AML-193 (cell line): ENCODE measurements at regions not wholly inside any gene's neighbourhood (a gene's known extent, or its start where the extent isn't known, plus 50 kb on each side); places are given as distances from the start of the nearest gene placed in this dataset.

Source experiments
- DNase-seq, 2 experiments: peaks; one replicate each; lab custom pipeline; 2025; lab: John Stamatoyannopoulos, UW

GRCh38 chr10:42973411-42973810 is 103.5 kb upstream of the RET start:
- DNase-seq = no peak

GRCh38 chr10:42973870-42974692 is 102.8 kb upstream of the RET start:
- DNase-seq = no peak

- DNase-seq = no peak
These were observed 102.2 kb upstream of the RET start for GRCh38 chr10:42974693-42975002.

- no peak for DNase-seq
These were observed 101.8 kb upstream of the RET start for GRCh38 chr10:42975005-42975493.

- no peak for DNase-seq
These were observed 101.1 kb upstream of the RET start for GRCh38 chr10:42975558-42976340.

GRCh38 chr10:42976351-42977031 is 100.4 kb upstream of the RET start:
- DNase-seq = no peak

- DNase-seq = no peak
These were observed 99.8 kb upstream of the RET start for GRCh38 chr10:42977032-42977416.

- DNase-seq = no peak
These were observed 97.7 kb upstream of the RET start for GRCh38 chr10:42979181-42979580.

- DNase-seq = no peak
These were observed 97.0 kb upstream of the RET start for GRCh38 chr10:42979721-42980467.

GRCh38 chr10:42980553-42981357 is 96.1 kb upstream of the RET start:
- DNase-seq = no peak

GRCh38 chr10:42981358-42982236 is 95.3 kb upstream of the RET start:
- no peak for DNase-seq

GRCh38 chr10:42982891-42983506 is 93.9 kb upstream of the RET start:
- DNase-seq = no peak

GRCh38 chr10:42983591-42983990 is 93.3 kb upstream of the RET start:
- no peak for DNase-seq

GRCh38 chr10:42984035-42984610 is 92.7 kb upstream of the RET start:
- no peak for DNase-seq

GRCh38 chr10:42984761-42985325 is 92.0 kb upstream of the RET start:
- DNase-seq = no peak

- DNase-seq = no peak
These were observed 91.2 kb upstream of the RET start for GRCh38 chr10:42985436-42986316.

- no peak for DNase-seq
These were observed 90.2 kb upstream of the RET start for GRCh38 chr10:42986633-42987032.

- no peak for DNase-seq
These were observed 89.7 kb upstream of the RET start for GRCh38 chr10:42987121-42987541.
